ENCODE measurements at regions not wholly inside any gene's neighbourhood (a gene's known extent, or its start where the extent isn't known, plus 50 kb on each side); places are given as distances from the start of the nearest gene placed in this dataset.

GRCh38 chr15:37359893-37360290 is 259.5 kb upstream of the MEIS2 start:
- Mint-ChIP-seq H3K4me1 (ENCODE audit: low read depth) (no peaks in the 10 kb centered on the region), H3K36me3 (ENCODE audit: low read depth) (no peaks in the 10 kb centered on the region), H3K9me3 (no peaks in the 10 kb centered on the region), H3K27ac (no peak overlapping the region), H3K27me3 (ENCODE audit: insufficient read depth) (peaks cover 3% of the 10 kb centered on the region; the same call in 1 of the 2 replicates), H3K4me3 (no peak overlapping the region)
- TF ChIP-seq CTCF (IDR thresholded peaks at IDR 0.05) = no peak
- DNase-seq = no peak

- no peak overlapping the region for H3K27ac Mint-ChIP-seq
- H3K36me3 Mint-ChIP-seq (ENCODE audit: low read depth) = no peaks in the 10 kb centered on the region
- H3K27me3 Mint-ChIP-seq (ENCODE audit: insufficient read depth) = peaks cover under 1% of the 10 kb centered on the region; the same call in 1 of the 2 replicates
- DNase-seq = no peak
- no peaks in the 10 kb centered on the region for H3K4me1 Mint-ChIP-seq (ENCODE audit: low read depth)
- TF ChIP-seq CTCF (IDR thresholded peaks at IDR 0.05) = no peak
- H3K4me3 Mint-ChIP-seq = no peak overlapping the region
- H3K9me3 Mint-ChIP-seq = no peaks in the 10 kb centered on the region
Measured at GRCh38 chr15:37360724-37361123, 260.4 kb upstream of the MEIS2 start.

- H3K4me1 Mint-ChIP-seq (ENCODE audit: low read depth) = no peaks in the 10 kb centered on the region
- no peaks in the 10 kb centered on the region; the same call in 1 of the 2 replicates for H3K9me3 Mint-ChIP-seq
- DNase-seq = no peak
- H3K4me3 Mint-ChIP-seq = no peak overlapping the region
- H3K36me3 Mint-ChIP-seq (ENCODE audit: low read depth) = no peaks in the 10 kb centered on the region
- H3K27me3 Mint-ChIP-seq (ENCODE audit: insufficient read depth) = no peaks in the 10 kb centered on the region; the same call in 1 of the 2 replicates
- no peak overlapping the region for H3K27ac Mint-ChIP-seq
- TF ChIP-seq CTCF (IDR thresholded peaks at IDR 0.05) = no peak
Measured at GRCh38 chr15:37361621-37362020, 261.3 kb upstream of the MEIS2 start.

GRCh38 chr15:37362414-37362813 is 262.1 kb upstream of the MEIS2 start:
- H3K36me3 Mint-ChIP-seq (ENCODE audit: low read depth) = no peaks in the 10 kb centered on the region
- H3K27ac Mint-ChIP-seq = no peak overlapping the region
- no peak overlapping the region for H3K4me3 Mint-ChIP-seq
- H3K9me3 Mint-ChIP-seq = no peaks in the 10 kb centered on the region; the same call in 1 of the 2 replicates
- no peak for DNase-seq
- no peaks in the 10 kb centered on the region for H3K4me1 Mint-ChIP-seq (ENCODE audit: low read depth)
- no peaks in the 10 kb centered on the region; the same call in 1 of the 2 replicates for H3K27me3 Mint-ChIP-seq (ENCODE audit: insufficient read depth)
- no peak for TF ChIP-seq CTCF (IDR thresholded peaks at IDR 0.05)

- Mint-ChIP-seq H3K27ac (no peak overlapping the region), H3K9me3 (no peaks in the 10 kb centered on the region; the same call in 1 of the 2 replicates), H3K36me3 (ENCODE audit: low read depth) (no peaks in the 10 kb centered on the region), H3K4me1 (ENCODE audit: low read depth) (peaks cover 8% of the 10 kb centered on the region), H3K27me3 (ENCODE audit: insufficient read depth) (peaks cover 1% of the 10 kb centered on the region; the same call in 1 of the 2 replicates), H3K4me3 (no peak overlapping the region)
- TF ChIP-seq CTCF (IDR thresholded peaks at IDR 0.05) = no peak
- no peak for DNase-seq
Measured at GRCh38 chr15:37368961-37369360, 268.6 kb upstream of the MEIS2 start.

GRCh38 chr15:37370941-37371340 is 270.6 kb upstream of the MEIS2 start:
- no peak overlapping the region for H3K27ac Mint-ChIP-seq
- no peak for DNase-seq

More at GRCh38 chr15:37370941-37371340, 270.6 kb upstream of the MEIS2 start:
- H3K9me3 Mint-ChIP-seq = no peaks in the 10 kb centered on the region; the same call in 1 of the 2 replicates
- H3K36me3 Mint-ChIP-seq (ENCODE audit: low read depth) = no peaks in the 10 kb centered on the region
- H3K27me3 Mint-ChIP-seq (ENCODE audit: insufficient read depth) = peaks cover 1% of the 10 kb centered on the region; the same call in 1 of the 2 replicates
- TF ChIP-seq CTCF (IDR thresholded peaks at IDR 0.05) = no peak
- H3K4me1 Mint-ChIP-seq (ENCODE audit: low read depth) = peaks cover 8% of the 10 kb centered on the region
- H3K4me3 Mint-ChIP-seq = no peak overlapping the region

All from HFFc6 (cell line).